TTC549 (cell line): ENCODE measurements at regions not wholly inside any gene's neighbourhood (a gene's known extent, or its start where the extent isn't known, plus 50 kb on each side); places are given as distances from the start of the nearest gene placed in this dataset.

Source experiments
- FAIRE-seq: peaks from 2 replicates; lab custom pipeline; 2012; peaks lifted over from hg19 to GRCh38; lab: Jason Lieb, UNC

DNA sequence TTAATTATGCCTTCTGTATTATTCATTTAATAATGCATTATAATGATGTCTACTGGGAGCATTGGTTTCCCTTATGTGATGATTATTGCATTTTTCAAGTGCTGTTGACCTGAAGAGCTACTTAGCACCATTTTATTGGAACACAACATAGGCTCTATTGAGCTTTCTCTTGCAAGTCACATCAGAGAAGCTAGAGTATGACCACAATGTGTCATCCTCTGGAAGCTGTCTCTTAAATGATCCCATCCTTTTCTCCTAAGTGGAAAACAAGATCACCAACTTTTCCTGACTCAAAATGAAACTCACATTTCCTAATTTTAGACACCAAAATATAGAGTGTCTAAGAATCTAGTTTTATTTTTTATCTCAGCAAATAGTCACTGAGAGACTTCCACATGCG, 1451.9 kb downstream of the PCDH7 start:
- no peak for FAIRE-seq

DNA sequence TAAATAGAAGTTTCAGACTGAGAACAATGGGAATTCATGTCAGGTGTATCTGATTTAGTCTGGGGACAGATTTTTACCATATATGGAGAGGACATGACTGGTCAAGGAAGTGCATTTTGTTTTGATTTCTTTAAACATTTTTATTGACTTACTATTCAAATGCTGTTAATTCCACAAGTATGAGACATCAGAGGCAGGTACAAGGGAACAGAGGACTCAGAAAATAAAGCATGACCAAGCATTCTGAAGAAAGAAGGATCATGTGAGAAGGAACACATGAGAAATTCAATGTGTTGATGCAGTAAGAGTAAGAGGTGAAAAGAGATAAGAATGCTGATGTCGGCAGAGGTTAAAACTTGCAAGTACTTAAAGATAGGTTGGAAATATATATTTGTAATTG, 1452.6 kb downstream of the PCDH7 start:
- FAIRE-seq = no peak

DNA sequence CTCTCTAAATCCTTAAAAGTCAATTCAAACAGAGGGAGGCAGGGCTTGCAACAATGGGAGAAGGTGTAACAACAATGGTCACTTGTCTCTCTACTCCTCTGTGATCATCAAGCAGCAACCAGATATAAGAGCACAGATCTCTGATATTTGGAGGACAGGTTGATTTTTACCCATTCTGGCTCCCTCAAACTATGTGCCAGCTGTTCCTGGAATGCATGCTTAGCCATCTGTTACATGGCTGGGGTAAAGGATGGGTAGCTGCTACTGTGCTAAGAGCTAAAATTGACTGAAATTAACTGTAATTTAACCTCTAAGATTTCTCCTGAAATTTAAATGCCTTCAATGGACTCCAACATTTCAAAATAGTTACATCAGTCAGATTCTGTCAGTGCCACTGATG, 1459.9 kb downstream of the PCDH7 start:
- FAIRE-seq = no peak

DNA sequence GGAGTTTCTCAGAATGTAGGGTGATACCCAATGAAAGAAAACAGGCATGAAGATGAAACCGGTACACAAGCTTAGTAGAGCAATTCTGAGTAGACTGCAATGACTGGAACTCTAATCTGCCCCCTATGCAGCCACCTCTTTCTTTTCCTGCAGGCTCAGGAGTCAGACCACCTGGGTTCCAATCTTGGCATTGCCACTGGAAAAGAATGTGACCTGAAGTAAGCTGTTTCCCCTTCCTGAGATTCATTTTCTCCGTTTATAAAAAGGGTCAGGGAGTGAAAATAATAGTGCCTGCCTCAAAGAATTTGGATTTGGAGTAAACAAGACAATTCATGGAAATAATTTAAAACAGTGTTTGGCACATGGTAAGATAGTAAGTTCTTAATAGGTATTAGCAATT, 1464.0 kb downstream of the PCDH7 start:
- FAIRE-seq = no peak

DNA sequence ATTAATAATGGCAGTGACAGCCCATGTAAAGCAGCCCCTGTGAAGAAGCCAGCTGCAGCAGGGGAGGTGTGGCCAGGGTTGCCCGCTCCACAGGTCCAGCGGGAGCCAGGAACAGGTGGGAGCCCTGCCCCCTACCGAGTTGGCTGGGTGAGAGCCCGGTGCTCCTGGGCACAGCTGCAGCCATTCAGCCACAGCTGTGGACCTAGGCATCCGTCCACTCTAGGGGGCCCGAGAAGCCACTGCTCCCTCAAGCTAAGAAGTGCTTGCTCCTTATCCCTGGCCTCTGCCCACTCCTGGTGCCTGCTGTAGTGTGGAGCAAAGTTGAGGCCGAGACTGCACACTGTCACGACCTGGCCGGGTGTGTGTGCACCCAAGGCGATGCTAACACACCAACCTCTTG, 1469.0 kb downstream of the PCDH7 start:
- FAIRE-seq = no peak

DNA sequence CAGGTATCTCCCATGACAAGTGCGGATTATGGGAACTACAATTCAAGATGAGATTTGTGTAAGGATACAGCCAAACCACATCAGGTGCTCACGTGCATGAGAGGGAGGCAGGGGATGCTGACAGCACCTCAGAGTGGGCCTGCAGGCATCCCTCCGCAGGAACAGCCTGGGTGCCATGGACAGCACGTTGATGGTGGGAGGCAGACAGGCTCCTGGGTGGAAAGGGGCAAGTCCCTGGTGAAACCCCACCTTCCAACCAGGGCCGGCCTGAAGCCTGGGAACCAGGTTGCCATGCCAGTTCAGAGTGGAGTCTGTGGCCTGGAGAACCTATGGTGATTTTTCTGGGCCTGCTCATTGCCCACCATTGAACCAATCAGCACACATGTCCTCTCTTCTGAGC, 1469.6 kb downstream of the PCDH7 start:
- FAIRE-seq = no peak

DNA sequence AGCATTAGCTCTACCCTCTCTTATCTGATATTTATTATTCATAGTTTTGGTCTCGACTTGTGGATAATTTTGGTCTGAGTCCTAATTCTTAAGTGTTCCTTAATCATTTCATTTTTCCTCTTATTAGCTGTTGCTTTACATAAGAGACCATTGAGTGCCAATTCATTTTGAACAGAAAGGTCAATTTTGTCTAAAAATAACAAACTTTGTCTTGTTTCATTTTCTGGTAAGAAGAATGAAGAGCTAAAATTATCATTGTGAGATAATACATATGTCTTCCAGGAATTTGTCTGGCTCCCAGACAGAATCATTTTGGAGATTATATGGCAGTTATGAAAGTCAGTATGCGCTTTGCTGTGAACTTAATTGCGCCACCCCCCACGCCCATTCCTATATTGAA, 1471.8 kb downstream of the PCDH7 start:
- FAIRE-seq = no peak

DNA sequence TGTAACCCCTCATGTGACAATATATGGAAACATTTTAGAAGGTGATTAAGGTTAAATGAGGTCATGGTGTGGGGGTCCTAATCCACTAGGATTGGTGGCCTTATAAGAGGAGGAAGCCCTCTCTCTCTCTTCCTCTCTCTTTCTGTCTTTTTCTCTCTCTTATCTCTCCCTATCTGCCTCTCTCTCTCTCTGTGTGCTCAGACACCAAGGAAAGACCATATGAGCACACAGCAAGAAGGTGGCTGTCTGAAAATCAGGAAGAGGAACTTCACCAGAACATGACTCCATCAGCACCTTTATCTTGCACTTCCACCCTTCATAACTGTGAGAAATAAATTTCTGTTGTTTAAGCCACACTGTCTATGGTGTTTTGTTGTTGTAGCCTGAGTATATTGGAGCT, 1472.2 kb downstream of the PCDH7 start:
- no peak for FAIRE-seq

DNA sequence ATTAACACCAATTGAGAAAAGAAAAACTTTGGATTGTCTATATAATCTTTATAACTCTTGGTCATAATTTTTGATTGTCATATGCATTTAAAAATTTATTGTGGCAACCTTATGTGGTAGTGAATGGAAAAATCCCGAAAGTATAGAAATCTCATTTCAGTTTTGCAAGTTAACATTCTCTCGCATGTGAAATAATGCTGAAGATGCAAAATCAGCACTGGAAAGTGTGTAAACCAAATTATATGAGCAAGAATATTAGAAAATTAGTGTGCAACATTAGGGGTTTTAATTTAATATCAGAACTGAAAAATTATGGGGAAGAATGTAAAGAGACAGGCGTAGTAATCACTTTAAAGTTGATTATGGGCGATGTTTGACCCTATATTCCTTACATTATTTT, 1472.8 kb downstream of the PCDH7 start:
- FAIRE-seq = no peak

DNA sequence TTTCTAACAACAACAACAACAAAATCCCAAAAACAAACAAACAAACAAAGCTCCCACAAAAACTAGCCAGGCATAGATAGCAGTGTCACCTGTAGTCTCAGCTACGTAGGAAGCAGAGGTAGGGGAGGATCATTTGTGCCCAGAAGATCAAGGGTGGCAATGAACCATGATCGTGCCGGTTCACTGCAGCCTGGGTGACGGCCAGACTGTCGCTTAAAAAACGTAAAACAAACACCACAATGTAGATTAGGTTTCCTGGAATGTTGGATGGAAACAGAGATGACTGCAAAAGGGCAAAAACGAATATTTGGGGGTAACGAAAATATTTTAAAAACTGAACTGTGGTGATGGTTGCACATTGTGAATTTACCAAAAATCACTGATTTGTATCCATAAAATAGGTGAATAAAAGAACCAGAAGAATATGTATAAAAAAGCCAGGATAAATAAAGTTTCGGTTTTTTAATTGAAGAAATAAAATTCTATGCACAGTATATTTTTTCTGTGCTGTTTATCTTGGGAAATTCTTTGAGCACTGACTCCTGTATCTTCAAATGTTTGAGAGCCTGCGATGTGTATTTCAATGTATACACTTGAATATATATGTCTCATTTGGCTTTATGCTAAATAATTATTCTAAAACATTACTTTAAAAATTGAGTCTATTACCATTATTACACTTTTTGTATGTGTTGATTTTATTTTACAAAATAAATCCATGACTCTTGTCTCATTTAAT, 1477.0 kb downstream of the PCDH7 start:
- FAIRE-seq = no peak

DNA sequence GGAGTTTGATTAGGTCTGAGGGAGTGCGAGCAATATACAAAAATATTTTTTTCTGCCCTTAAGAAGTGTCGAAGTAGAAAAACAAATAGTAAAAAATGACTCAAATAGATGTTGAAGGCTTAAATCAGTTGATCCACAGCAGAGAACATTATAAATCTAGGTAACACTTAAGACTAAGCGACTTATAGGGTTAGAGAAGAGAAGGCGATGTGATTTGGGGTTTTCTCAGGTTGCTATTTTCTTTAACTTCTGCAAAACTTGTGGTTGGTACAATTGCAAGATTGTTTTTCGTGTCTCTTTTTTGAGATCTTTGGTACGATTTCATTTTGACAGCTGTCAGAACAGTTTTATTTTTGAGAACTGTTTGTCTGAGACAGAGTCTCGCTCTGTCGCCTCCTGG, 1479.5 kb downstream of the PCDH7 start:
- no peak for FAIRE-seq

DNA sequence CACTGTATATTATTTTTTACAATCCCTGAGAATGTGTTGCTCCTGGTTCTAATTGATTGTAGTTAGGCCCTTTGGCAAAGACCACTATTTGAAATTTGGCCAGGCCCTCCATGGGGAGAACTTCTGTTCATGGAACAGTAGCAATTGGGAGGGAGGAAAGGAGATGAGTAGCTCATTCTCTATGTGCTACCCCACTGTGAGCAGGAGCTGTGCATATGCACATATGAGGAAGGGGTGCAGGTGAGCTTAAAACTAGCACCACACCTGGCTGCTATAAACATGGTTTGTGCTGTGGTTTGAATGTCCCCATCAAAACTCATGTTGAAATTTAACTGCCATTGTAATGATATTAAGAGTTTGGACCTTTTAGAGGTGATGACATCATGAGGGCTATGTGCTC, 1483.2 kb downstream of the PCDH7 start:
- no peak for FAIRE-seq

DNA sequence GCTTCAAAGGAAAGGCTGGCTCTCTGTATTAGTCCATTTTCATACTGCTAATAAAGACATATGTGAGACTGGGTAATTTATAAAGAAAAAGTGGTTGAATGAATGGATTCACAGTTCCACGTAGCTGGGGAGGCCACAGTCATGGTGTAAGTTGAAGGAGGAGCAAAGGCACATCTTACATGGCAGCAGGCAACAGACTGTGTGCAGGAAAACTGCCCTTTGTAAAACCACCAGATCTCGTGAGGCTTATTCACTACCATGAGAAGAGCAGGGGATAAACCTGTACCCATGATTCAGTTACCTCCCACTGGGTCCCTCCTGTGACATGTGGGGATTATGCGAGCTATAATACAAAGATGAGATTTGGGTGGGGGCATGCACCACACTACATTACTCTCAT, 1486.6 kb downstream of the PCDH7 start:
- FAIRE-seq = no peak

DNA sequence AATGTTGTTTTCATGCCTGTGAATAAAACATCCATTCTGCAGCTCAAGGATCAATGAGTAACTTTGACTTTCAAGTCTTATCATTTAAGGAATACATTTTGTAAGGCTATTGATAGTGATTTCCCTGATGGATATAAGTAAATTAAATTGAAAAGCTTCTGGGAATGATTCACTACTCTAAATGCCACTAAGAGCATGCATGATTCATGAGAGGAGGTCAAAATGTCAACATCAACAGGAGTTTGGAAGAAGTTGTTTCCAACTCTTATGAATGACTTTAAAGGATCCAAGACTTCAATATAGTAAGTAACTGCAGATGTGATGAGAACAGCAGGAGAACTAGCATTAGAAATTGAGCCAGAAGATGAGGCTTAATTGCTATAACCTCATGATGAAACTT, 1487.3 kb downstream of the PCDH7 start:
- FAIRE-seq = no peak

DNA sequence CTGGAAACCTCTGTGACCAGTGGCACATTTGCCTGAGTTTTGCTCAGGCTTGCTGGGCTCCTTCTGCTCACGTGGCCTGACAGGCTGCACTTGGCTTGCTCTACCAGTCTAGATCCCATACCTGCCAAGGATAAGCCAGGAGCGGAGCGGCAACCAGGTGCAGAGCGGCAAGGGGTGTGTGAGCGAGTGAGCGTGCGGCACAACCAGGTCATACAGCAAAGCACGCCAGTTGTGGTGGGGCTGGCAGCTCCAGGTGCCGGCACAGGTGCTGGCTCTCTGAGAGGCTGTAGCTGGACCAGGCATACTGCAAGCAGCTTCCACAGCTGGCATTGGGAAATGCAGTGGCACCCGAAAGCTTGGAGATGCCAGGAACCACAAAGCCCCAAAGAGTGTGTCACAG, 1495.1 kb downstream of the PCDH7 start:
- FAIRE-seq = no peak

DNA sequence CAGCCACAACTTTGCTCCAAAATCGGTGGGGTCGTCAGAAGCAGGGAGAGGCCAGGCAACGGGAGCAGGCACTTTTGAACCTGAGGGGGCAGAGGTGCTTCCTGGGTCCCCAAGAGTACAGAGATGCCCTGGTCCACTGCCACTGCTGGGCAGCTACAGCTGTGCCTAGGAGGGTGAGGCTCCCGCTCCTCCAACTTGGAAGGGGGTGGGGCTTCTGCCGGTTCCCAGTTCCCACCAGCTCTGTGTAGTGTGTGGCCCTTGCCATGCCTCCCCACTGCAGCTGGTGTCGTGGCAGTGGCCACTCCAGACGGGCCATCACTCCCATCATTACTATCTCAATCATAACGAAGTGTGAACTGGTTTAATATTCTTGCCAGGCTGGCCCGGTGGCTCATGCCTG, 1496.3 kb downstream of the PCDH7 start:
- no peak for FAIRE-seq

DNA sequence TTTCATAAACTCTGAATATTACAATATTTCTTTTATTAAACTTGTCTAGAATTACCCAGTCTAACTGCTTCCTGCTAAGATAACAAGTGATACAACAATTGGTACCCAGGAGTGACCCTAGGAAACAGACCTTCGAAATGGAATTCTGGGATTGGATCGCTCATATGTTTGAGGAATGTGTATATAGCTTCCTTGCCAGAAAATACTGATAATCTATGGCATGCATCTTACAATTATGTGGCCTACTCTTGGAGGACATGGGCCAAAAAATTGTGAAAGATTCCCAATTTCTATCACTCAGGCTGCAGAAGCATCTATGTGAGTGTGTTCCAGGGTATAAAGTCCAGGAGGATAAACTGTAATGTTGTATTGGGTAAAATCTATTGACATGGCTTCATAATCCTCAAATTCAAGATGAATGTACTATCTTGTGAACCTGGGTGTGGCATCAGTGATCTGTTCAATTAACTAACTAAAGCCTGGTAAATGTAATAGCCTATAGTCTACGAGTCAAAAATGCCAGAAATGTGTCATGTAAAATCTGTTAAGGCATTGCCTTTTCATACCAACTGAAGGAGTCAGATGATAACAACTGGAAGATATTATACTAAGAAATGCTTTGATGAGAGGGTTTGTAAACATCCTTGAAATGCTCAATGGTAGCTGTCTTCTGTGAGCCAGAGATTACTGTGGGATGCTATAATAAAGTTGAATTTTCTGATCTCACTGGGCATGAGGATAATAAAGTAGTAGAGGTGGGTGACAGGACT, 1499.3 kb downstream of the PCDH7 start:
- FAIRE-seq = no peak

DNA sequence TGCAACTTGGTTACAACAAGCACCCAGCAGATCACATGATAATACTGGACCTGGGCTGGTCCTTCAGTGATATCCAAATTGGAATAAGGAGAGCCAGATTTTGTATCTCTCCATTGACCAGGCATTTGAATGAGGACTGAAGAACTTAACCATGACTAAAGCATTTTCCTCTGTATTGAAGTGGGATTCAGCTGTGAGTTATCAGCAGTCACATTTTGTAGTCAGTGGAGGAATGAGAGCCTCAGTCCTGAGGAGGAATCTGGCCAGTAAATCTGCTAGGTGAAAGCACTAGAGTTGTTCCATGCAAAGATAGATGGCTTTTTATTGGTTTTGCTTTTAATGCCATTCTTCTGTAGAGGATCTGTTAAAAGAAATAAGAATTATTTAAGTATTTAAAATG, 1506.0 kb downstream of the PCDH7 start:
- no peak for FAIRE-seq

DNA sequence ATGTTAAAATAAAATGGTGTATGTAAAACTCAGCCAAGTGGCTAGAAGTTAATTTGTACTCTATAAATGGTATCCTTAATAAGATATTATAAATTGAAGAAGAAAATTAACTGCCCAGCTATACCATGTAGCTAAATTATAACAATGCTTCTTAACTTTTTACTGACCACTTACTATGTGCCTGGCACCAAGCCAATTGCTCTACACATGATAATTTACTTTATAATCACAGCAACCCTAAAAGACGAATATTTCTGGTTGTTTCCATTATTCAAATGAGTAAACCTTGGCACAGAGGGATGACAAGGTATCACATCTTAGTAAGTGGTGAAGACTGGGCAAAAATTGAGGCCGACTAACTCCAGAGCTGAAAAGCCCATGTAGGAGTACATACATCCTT, 1506.6 kb downstream of the PCDH7 start:
- no peak for FAIRE-seq

DNA sequence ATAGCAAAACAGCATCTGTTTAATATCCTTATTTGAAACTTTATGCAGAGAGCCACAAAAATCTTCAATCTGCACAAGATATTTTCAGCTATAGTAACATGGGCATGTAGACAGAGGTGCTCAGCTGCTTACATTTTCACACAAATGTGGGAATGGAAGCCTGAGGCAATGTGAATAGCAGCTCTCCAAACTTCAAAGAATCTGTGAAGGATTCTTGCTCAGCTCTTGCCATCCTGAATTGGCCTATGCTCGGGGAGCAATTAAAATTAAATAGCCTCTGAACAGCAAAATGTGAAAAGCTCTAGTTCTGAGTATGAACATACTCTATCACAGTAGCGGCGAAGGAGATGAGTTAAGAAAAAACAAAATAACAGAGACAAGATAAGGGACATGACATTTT, 1523.8 kb downstream of the PCDH7 start:
- FAIRE-seq = no peak

DNA sequence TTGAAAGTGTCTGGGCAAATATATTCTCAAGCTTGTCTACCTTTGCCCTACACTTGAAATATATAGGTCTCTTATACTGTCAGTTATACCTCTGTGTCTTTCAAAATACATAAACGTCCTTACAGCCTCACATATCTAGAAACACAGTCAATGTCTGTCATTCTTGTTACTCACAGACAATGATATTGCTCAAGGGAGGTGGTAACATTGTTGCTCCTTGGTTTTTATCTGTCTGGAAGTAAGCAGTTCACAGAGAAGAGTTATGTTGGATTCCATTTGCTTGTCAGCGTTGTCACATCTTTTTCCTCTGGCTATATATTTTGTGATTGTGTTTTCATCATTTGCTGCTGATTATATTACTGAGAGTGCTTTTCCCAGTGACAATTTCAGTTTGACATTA, 1528.9 kb downstream of the PCDH7 start:
- no peak for FAIRE-seq

DNA sequence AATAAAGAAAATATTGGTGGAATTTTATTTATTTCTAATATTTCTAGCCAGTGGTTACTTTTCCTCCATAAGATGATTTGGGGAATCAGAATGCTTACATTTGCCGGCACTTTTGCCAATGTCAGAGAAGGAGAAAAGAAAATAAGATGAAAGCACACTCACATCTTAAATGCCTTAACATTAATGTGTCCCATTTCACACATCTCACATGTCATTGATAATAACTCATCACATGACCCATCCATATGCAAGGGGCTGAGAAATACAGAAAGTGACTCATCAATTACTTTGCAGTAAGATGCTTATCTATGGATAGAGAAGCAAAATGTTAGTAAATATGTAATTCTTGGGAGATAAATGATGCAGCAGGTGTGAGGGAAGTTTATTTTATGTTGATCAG, 1531.0 kb downstream of the PCDH7 start:
- FAIRE-seq = no peak

DNA sequence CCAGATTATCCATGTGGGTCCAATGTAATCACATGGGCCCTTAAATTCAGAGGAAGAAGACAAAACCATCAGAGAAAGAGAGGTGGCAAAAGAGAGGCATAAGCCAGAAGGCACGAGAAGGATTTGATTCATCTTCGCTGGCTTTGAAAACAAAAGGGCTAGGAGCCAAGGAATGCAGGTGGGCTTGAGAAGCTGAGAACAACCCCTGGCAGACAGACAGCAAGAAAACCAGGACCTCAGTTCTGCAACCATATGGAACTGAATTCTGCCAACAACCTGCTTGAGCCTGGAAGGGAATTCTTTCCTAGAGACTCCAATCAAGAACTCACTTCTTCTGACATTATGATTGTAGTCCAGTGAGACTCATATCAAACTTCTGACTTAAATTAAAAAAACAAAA, 1531.8 kb downstream of the PCDH7 start:
- no peak for FAIRE-seq

DNA sequence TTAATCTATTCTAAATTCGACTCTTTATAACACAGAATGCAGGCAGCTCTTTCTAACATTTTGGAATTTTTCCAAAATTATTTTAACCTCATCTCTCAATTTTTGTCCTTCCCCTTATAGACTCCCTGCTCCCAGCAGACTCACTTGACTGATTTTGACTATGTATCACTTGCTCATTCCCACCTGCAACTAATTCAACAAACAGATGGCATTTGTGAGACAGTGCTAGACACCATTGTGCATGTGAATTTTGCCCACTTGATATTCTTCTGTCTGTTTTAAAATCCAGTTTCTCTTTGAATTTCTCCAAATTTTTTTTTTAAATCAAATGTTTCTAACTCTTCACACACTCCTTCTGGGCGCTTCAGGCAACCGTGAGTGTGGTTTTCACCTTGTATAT, 1534.0 kb downstream of the PCDH7 start:
- FAIRE-seq = no peak
